HG03432 (cell line): ENCODE measurements at regions not wholly inside any gene's neighbourhood (a gene's known extent, or its start where the extent isn't known, plus 50 kb on each side); places are given as distances from the start of the nearest gene placed in this dataset.
"Not testable (repeated sequence)": the region's sequence is repeated elsewhere in the genome, so short reads cannot be mapped to it uniquely, and the experiment has no call there.

Source experiments
- ATAC-seq: cut with Tn5 transposase; IDR thresholded peaks from one replicate; pipeline ENCODE4 v1.9.1; 2021; ENCODE audit warnings: mild to moderate bottlenecking, moderate library complexity; ENCODE audit not compliant: unreplicated experiment

DNA sequence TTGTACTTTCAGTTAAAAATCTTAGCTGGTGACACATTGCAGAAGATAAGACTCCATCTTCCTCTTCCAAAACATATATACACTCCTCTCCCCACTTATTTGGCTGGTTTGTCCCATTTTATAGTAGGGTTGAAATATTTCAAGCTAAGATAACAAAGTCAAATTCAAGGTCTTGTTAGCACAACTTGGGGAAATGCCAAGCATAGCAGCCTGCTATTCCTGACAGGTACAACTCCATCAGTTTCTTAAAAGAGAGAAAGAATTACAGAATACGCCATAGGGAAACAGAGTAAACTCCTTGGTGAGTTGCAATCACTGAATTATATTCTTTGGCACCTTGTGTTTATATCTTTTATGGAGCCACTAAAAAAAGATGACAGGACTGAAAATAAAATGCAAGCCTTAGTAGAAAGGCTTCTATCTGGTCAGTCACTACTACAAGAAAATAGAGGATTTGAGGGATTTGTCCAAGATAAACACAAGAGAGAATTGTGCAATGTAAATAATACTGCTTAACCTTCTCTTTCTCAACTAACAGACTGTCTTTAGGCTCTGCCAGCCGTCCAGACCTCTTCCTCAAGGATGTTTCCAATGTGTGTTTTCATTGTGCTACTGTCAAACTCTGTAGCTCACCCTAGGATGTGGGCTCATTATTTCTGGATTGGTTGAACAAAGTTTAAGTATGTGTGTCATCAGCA is 170.3 kb downstream of the VEGFC start:
- ATAC-seq, result no peak

DNA sequence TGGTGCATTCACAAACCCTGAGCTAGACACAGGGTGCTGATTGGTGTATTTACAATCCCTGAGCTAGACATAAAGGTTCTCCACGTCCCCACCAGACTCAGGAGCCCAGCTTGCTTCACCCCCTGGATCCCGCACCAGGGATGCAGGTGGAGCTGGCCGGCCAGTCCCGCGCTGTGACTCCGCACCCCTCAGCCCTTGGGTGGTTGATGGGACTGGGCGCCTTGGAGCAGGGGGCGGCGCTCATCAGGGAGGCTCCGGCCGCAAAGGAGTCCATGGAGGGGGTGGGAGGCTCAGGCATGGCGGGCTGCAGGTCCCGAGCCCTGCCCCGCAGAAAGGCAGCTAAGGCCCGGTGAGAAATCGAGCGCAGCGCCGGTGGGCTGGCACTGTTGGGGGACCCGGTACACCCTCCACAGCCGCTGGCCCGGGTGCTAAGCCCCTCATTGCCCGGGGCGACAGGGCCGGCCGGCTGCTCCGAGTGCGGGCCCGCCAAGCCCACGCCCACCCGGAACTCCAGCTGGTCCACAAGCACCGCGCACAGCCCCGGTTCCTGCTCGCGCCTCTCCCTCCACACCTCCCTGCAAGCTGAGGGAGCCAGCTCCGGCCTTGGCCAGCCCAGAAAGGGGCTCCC is 167.6 kb downstream of the VEGFC start:
- ATAC-seq, result not testable (repeated sequence)

DNA sequence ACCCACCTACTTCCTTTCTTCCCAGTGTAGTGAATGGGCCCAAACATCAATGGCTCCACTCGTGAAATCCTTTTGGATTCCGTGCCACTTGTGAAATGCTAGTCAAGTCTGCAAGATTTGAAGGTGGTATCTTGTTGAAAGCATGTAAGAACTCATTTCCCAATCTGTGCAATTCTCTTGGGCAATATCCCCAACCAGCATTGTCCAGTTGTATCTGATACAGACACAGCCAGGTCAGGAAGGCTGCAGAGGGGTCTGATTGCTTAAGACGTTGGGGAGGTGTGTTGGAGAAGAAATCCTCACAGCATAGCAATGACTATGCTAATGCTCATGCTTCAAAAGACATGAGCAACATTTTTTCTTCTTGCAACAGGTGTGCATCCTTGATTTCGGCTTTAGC is 164.8 kb downstream of the VEGFC start:
- ATAC-seq, result no peak

DNA sequence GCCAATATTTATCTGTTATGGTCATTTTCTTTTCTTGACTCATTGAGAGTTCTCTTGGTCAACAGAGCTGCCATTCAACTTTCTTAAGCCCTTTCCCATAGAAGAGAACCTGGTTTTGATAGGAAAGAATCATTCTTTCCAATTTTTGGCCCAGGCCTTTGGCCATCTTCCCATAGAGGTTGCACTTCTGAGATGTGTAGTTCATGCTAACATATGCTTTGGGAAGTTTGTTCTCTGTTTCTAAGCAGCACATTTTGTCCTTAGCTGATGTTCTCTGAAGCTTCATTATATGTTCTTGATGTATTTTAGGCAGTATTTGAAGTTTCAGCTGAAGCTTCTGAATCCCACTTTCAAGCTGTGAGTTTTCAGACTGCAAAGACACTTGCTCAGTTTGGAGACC is 161.1 kb downstream of the VEGFC start:
- no peak for ATAC-seq
